C4-2B (cell line): ENCODE measurements at regions not wholly inside any gene's neighbourhood (a gene's known extent, or its start where the extent isn't known, plus 50 kb on each side); places are given as distances from the start of the nearest gene placed in this dataset.

ENCODE experiments used
- CTCF ChIP-seq: fragments of 450-650 bp; conservative IDR thresholded peaks from 2 replicates; pipeline ENCODE4 v1.5.1; 2017; ENCODE audit warnings: mild to moderate bottlenecking
- ZFX ChIP-seq: fragments of 450-650 bp; IDR thresholded peaks from 2 replicates; pipeline ENCODE4 v1.6.1; 2017

- TF ChIP-seq CTCF, result no peak; the same call in 1 of the 2 replicates
- TF ChIP-seq ZFX, result no peak
These were observed 549.8 kb upstream of the NRXN1 start for GRCh38 chr2:51581636-51582267.
